ENCODE measurements at regions not wholly inside any gene's neighbourhood (a gene's known extent, or its start where the extent isn't known, plus 50 kb on each side); places are given as distances from the start of the nearest gene placed in this dataset.

GRCh38 chr2:126793885-126794613, 104.6 kb upstream of the TEX51 start:
- no peak for DNase-seq

GRCh38 chr2:126795656-126796055, 103.0 kb upstream of the TEX51 start:
- DNase-seq = no peak

GRCh38 chr2:126796931-126797621, 101.6 kb upstream of the TEX51 start:
- DNase-seq = no peak

- no peak for DNase-seq
These were observed 100.9 kb upstream of the TEX51 start for GRCh38 chr2:126797622-126798275.

GRCh38 chr2:126798276-126799140, 100.2 kb upstream of the TEX51 start:
- DNase-seq = no peak

- no peak for DNase-seq
These were observed 99.4 kb upstream of the TEX51 start for GRCh38 chr2:126799301-126799700.

GRCh38 chr2:126801473-126801872, 97.2 kb upstream of the TEX51 start:
- no peak for DNase-seq

GRCh38 chr2:126802316-126802715, 96.4 kb upstream of the TEX51 start:
- DNase-seq = no peak

- DNase-seq = no peak
These were observed 95.8 kb upstream of the TEX51 start for GRCh38 chr2:126802774-126803433.

- no peak for DNase-seq
These were observed 95.3 kb upstream of the TEX51 start for GRCh38 chr2:126803434-126803775.

GRCh38 chr2:126804347-126804746, 94.3 kb upstream of the TEX51 start:
- DNase-seq = no peak

- DNase-seq = no peak
These were observed 89.8 kb upstream of the TEX51 start for GRCh38 chr2:126808929-126809328.

GRCh38 chr2:126809340-126809739, 89.3 kb upstream of the TEX51 start:
- DNase-seq = no peak

- DNase-seq = no peak
These were observed 88.7 kb upstream of the TEX51 start for GRCh38 chr2:126810001-126810400.

- DNase-seq = no peak
These were observed 87.6 kb upstream of the TEX51 start for GRCh38 chr2:126811101-126811500.

GRCh38 chr2:126817172-126817571, 81.5 kb upstream of the TEX51 start:
- no peak for DNase-seq

GRCh38 chr2:126822115-126822514, 76.6 kb upstream of the TEX51 start:
- no peak for DNase-seq

- no peak for DNase-seq
These were observed 75.8 kb upstream of the TEX51 start for GRCh38 chr2:126822921-126823320.

- no peak for DNase-seq
These were observed 74.7 kb upstream of the TEX51 start for GRCh38 chr2:126823951-126824350.

- DNase-seq = no peak
These were observed 74.0 kb upstream of the TEX51 start for GRCh38 chr2:126824663-126825062.

GRCh38 chr2:126825316-126825715, 73.4 kb upstream of the TEX51 start:
- no peak for DNase-seq

- DNase-seq = no peak
These were observed 72.2 kb upstream of the TEX51 start for GRCh38 chr2:126826491-126826890.

GRCh38 chr2:126827371-126827770, 71.3 kb upstream of the TEX51 start:
- no peak for DNase-seq

Data from T-helper 2 cell (primary cell).